KG1 (cell line): ENCODE measurements at regions not wholly inside any gene's neighbourhood (a gene's known extent, or its start where the extent isn't known, plus 50 kb on each side); places are given as distances from the start of the nearest gene placed in this dataset.
"Not testable (repeated sequence)": the region's sequence is repeated elsewhere in the genome, so short reads cannot be mapped to it uniquely, and the experiment has no call there.

Source experiments
- DNase-seq: peaks from one replicate; lab custom pipeline; 2025; lab: John Stamatoyannopoulos, UW

DNA sequence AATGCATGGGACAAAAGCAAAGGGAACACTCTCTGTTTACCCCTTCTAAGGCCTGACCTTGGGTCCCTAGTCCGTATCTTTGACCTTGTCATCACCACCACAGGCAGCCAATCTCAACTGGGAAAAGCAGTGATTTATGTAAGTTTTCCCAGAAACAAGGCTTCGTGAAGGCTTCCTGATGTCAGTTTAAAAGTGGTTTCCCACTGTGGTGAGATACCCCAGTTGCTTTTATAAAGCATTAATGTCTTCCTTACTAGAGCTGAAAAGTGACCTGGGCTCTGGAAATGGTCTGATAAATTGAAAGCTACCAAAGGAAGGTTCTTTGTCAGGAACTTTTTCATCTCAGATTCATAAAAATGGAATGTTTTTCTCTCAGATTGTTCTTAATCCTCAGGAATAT, 536.4 kb upstream of the PTBP2 start:
- no peak for DNase-seq

DNA sequence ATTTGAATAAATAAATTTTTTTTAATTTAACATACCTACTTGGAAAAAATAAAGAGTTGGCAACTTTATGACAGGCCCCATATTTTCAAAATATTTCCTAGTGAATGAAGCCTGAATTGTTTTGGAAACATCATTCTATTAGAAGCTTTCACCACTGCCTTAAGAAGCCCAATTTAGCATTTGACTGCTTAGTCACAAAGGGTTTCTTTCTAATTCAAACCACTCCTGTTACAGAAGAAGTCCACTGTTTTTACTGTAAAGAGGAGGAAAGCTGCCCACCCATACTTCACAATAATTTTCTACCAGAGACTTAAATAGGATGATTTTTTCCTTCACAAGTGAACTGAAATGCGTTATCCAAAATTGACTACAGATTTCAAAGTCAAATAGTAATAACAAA, 534.6 kb upstream of the PTBP2 start:
- no peak for DNase-seq

DNA sequence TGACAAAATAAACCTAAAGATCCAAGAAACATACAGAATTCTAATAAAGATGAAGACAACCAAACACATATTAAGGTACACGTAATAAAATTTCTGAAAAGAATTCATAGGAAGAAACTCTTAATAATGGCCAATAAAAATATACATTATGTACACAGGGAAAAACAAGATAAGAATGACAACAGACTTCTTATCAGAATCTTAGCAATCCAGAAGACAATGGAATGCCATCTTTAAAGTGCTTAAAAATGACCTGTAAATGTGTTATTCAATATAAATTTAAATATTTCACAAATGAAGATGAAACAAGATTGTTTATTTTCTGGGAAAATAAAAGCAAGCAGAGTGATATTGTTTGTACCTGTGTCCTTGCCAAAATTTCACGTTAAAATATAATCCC, 530.4 kb upstream of the PTBP2 start:
- DNase-seq = no peak

- no peak for DNase-seq
These were observed 515.1 kb upstream of the PTBP2 start for GRCh38 chr1:96206451-96206850.

DNA sequence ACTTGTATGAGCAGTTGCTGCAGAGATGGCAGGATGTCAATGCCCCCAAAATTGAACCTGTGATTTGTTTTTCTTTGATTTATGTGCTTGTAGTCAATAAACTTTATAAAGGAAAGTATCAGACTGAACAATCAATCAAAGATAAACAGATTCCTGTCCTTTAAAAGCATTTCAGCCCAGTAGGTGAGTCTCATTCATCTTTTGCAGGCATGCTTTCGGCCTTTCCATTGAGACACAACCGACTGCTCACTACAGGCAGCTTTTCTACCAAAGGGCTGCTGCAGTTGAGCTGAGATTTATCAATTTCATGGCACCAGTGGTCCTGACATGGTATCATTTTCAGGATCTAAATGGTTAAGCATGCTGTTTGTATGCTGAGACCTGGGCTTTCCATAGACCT, 513.6 kb upstream of the PTBP2 start:
- DNase-seq = no peak

GRCh38 chr1:96208428-96208827, 513.2 kb upstream of the PTBP2 start:
- DNase-seq = no peak

- DNase-seq = no peak
These were observed 511.5 kb upstream of the PTBP2 start for GRCh38 chr1:96210054-96210453.

GRCh38 chr1:96211202-96211601, 510.4 kb upstream of the PTBP2 start:
- no peak for DNase-seq

- DNase-seq = no peak
These were observed 506.6 kb upstream of the PTBP2 start for GRCh38 chr1:96214982-96215381.

- DNase-seq = no peak
These were observed 500.9 kb upstream of the PTBP2 start for GRCh38 chr1:96220651-96221050.

GRCh38 chr1:96222701-96223100, 498.9 kb upstream of the PTBP2 start:
- DNase-seq = no peak

GRCh38 chr1:96224229-96224628, 497.4 kb upstream of the PTBP2 start:
- DNase-seq = not testable (repeated sequence)

GRCh38 chr1:96233422-96233821, 488.2 kb upstream of the PTBP2 start:
- DNase-seq = no peak

DNA sequence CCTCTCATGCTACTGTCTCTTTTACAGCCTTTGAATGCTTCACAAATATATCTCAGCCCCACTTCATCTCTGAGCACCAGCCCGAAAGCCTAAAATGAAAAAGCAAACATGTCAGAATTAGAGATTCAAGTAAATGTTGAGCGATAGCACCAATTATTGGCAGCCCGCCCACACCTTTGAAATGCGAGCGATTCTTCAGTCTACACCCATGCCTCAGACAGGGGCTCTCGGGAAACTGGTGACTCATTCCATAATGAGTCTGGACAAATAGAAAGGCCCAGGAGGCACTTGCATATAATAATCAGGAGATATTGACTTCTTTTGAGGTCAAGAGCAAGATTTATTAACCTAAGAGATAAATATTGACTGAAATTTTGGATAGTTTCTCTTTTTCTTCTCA, 487.3 kb upstream of the PTBP2 start:
- DNase-seq = no peak

GRCh38 chr1:96236156-96236739, 485.3 kb upstream of the PTBP2 start:
- DNase-seq = peak; percentile 6

DNA sequence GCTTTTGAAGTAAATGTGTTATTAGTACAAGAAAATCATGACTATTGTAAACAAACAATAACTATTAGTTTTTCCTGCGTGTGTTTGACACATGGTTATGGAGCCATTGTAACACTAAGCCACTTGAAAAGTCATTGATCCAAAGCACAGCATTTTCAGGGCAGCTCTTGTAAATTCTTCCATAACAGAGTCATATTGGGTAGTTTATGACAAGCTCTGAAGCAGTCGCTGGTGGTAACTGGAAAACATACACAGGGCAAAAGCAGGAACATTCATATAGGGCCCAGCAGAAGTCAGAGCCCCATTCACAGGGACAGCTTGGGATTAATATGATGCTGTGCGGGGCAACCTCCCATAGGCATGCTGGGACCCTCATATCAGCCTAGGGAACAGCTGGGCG, 483.2 kb upstream of the PTBP2 start:
- DNase-seq = no peak

GRCh38 chr1:96240438-96240837, 481.1 kb upstream of the PTBP2 start:
- DNase-seq = no peak

GRCh38 chr1:96253246-96254035, 468.1 kb upstream of the PTBP2 start:
- no peak for DNase-seq

DNA sequence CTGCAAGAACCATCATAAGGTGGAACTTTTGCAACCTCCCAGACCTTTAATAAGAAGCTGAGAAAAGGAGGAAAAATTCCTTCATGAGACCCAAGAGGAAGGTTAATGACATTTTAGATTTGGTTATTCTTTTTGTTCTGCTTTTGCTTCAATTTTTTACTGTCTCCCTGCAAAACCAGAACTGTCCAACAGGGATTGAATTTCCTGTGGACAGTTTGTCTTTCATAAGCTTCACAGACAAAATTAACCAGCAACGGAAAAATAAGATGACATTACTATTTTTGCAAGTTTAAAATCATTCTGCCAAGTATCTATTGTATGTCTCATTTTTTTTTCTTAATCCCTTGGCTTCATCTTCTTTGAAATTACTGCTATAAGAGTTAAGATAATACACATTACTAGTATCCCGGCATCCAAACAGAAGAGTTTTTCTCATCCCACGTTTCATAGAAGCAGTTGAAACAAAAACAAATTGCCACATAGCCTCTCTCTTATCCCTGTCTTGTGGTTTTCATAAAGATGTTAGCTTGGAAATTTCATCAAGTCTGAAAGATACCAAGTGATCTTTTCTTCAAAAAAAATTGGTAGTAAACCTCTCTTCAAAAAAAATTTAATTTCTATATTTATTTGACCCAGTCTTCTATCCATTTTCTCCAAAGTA, 465.3 kb upstream of the PTBP2 start:
- DNase-seq = no peak

DNA sequence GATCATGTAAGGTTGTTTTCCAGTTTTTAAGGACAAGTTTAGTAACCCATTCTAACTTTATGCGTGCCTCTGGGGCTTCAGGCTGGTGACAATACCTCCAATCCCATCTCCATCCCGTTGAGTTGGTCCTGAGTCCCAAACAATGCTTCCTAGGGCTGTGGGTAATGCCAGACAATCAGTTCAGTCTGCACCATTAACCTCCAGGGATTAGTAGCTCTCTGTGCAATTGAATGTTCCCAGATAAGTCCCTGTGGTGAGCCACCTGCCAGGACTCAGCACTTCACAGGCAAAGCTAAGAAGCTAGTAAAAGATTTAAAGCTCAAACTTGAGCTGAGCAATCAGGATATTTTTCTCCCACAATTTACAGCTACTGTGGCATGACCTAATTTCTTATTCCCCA, 462.2 kb upstream of the PTBP2 start:
- DNase-seq = no peak

GRCh38 chr1:96281491-96281890, 440.1 kb upstream of the PTBP2 start:
- no peak for DNase-seq

DNA sequence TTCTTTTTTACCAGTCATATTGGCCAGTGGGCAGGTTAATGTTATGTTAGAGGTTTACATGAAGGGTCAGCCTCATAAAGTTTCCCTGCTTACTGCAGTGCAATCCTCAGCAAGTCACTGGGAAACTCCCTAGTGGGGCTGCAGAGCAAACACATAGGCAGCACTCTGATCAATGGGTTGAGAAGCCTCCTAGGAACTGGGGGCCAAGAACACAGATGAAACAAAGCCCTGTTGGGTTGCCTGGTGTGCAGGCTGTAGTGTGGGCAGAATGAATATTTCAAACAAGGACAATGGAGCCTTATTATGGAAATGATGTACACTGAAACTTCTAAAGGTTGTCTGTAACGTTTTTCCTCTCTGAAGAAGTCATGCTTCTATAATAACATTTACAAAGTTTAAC, 431.6 kb upstream of the PTBP2 start:
- DNase-seq = no peak

DNA sequence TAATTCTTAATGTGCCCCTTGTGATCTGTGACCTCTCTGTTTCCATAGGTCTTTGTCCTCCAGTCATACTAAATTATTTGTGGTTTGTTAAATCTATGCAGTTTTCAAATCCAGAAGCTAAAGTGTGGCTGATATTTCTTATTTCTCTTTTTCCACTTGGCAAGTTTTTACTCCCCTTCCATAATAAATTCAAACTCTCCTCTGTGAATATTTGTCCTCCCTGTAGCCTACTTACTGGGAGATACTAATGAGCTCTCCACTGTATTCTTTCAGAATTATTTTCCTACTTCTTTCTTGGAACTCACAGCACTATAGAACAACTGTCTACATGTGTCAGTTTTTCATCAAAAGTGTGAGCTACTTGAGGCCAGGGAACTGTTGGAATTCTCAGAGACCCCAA, 430.8 kb upstream of the PTBP2 start:
- no peak for DNase-seq
